Smooth muscle cell (in vitro differentiated cells): ENCODE measurements at regions not wholly inside any gene's neighbourhood (a gene's known extent, or its start where the extent isn't known, plus 50 kb on each side); places are given as distances from the start of the nearest gene placed in this dataset.

Source experiments
- DNase-seq: peaks from one replicate; lab custom pipeline; 2025; ENCODE audit not compliant: unreplicated experiment; lab: John Stamatoyannopoulos, UW
- H2AFZ ChIP-seq: fragments of 200-600 bp; sonication (generic); 2 replicates; pipeline ENCODE4 v1.6.0; 2016; ENCODE audit warnings: antibody characterized with exemption, low read depth, mild to moderate bottlenecking
- H3F3A ChIP-seq: fragments of 200-600 bp; sonication (generic); 2 replicates; pipeline ENCODE4 v1.6.0; 2017; ENCODE audit warnings: antibody characterized with exemption, low read depth
- H3K27ac ChIP-seq: fragments of 200-600 bp; sonication (generic); 2 replicates; pipeline ENCODE4 v1.5.1; 2016; ENCODE audit warnings: low read depth, mild to moderate bottlenecking
- H3K27me3 ChIP-seq: fragments of 200-600 bp; sonication (generic); 2 replicates; pipeline ENCODE4 v1.6.1; 2016; ENCODE audit warnings: low read depth, mild to moderate bottlenecking
- H3K36me3 ChIP-seq: fragments of 200-600 bp; sonication (generic); 2 replicates; pipeline ENCODE4 v1.5.1; 2016; ENCODE audit warnings: low read depth
- H3K4me1 ChIP-seq: fragments of 200-600 bp; sonication (generic); 2 replicates; pipeline ENCODE4 v1.5.1; 2016; ENCODE audit warnings: low read depth
- H3K4me2 ChIP-seq: fragments of 200-600 bp; sonication (generic); 2 replicates; pipeline ENCODE4 v1.6.0; 2016; ENCODE audit warnings: mild to moderate bottlenecking
- H3K4me3 ChIP-seq: fragments of 200-600 bp; sonication (generic); 2 replicates; pipeline ENCODE4 v1.5.1; 2016; ENCODE audit warnings: mild to moderate bottlenecking
- H3K79me2 ChIP-seq: fragments of 200-600 bp; sonication (generic); 2 replicates; pipeline ENCODE4 v1.6.0; 2016; ENCODE audit warnings: low read depth, mild to moderate bottlenecking
- H3K9ac ChIP-seq: fragments of 200-600 bp; sonication (generic); 2 replicates; pipeline ENCODE4 v1.6.0; 2016; ENCODE audit warnings: low read depth
- H3K9me3 ChIP-seq: fragments of 200-600 bp; sonication (generic); replicated peaks from 2 replicates; pipeline ENCODE4 v1.5.1; 2016; ENCODE audit warnings: low read depth
- H4K20me1 ChIP-seq: fragments of 200-600 bp; sonication (generic); 2 replicates; pipeline ENCODE4 v1.6.0; 2016; ENCODE audit warnings: low read depth
- WGBS: methylation state at CpG from one replicate; pipeline ENCODE4 v1.1.7; 2016; ENCODE audit warnings: low lambda C conversion rate; 5-methylcytosine and 5-hydroxymethylcytosine counted together
- TF ChIP-seq, protein P1 (sequence below): fragments of 200-600 bp; sonication (generic); IDR thresholded peaks from 2 replicates; pipeline ENCODE4 v1.5.1; 2017; ENCODE audit warnings: borderline replicate concordance, mild to moderate bottlenecking, antibody characterized with exemption; ENCODE audit not compliant: insufficient read depth, poor library complexity, severe bottlenecking

DNA sequence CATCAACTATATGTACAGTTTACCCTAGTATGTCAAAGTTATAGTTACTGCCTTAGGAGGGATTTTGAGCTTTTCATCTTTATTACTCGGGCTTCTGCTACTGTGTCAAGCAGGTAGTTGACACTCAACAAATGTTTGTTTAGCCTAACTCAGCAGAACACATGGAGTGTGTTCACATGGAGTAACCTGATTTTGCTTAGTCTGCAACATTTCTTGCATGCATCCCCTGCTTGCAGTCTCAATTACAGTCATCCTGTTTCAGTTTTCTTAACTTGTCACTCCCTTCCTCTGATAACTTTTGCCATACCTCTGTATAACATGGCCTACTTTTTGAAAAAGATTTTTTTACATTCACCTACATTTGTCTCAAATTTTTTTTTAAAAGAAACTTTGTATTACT is 135.5 kb downstream of the NMUR2 start:
- TF ChIP-seq, protein P1, sequence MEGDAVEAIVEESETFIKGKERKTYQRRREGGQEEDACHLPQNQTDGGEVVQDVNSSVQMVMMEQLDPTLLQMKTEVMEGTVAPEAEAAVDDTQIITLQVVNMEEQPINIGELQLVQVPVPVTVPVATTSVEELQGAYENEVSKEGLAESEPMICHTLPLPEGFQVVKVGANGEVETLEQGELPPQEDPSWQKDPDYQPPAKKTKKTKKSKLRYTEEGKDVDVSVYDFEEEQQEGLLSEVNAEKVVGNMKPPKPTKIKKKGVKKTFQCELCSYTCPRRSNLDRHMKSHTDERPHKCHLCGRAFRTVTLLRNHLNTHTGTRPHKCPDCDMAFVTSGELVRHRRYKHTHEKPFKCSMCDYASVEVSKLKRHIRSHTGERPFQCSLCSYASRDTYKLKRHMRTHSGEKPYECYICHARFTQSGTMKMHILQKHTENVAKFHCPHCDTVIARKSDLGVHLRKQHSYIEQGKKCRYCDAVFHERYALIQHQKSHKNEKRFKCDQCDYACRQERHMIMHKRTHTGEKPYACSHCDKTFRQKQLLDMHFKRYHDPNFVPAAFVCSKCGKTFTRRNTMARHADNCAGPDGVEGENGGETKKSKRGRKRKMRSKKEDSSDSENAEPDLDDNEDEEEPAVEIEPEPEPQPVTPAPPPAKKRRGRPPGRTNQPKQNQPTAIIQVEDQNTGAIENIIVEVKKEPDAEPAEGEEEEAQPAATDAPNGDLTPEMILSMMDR = no peak
- H3K79me2 ChIP-seq = no peaks in the 10 kb centered on the region
- no peak overlapping the region for H3K9ac ChIP-seq
- no peaks in the 10 kb centered on the region for H3K4me1 ChIP-seq
- H3K27ac ChIP-seq = no peak overlapping the region
- no peaks in the 10 kb centered on the region for H3K36me3 ChIP-seq
- no peaks in the 10 kb centered on the region for H3K27me3 ChIP-seq
- H3K4me3 ChIP-seq = no peak overlapping the region
- WGBS = 89% methylated on average over 1 of the region's 1 CpG
- no peak overlapping the region for H3K4me2 ChIP-seq
- no peak overlapping the region for H2AFZ ChIP-seq
- H4K20me1 ChIP-seq = no peaks in the 10 kb centered on the region
- H3K9me3 ChIP-seq = no peaks in the 10 kb centered on the region
- no peak for DNase-seq
- H3F3A ChIP-seq = no peaks in the 10 kb centered on the region

DNA sequence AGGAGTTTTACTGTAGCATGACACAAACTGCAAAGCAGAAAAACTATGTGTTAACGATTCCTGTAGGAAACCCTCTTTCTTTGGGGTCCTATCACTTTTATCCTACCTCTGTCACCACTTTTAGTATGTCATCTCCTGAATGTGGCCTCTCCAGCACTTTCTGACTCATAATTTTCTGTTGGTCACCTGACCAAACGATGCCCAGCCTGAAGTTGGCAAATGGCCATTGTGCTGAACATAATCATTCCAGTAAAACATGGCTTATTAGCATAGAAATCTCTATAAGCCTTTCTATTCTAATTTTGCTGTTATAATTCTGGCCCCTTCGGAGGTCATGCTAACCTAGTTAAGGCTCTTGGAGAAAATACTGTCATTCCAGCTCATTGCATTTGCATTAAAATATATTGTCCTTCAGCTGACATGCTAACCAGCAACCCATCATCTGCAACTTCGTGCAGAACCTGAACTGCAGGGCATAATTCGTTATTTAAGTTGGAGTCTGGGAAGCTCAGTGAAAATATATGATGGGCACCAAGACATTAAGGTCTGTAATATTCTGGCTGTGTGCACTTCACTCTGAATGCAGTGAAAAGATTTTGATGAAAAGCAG is 140.3 kb downstream of the NMUR2 start:
- WGBS = 82% methylated on average over 5 of the region's 5 CpGs
- Histone ChIP-seq H3K4me3 (no peak overlapping the region), H3K4me2 (no peak overlapping the region), H3K27me3 (no peaks in the 10 kb centered on the region), H3K79me2 (no peaks in the 10 kb centered on the region), H3F3A (no peaks in the 10 kb centered on the region), H4K20me1 (no peaks in the 10 kb centered on the region), H3K27ac (no peak overlapping the region), H3K9ac (no peak overlapping the region), H3K36me3 (no peaks in the 10 kb centered on the region), H2AFZ (no peak overlapping the region), H3K4me1 (no peaks in the 10 kb centered on the region), H3K9me3 (no peaks in the 10 kb centered on the region)
- DNase-seq = no peak
- TF ChIP-seq, protein P1 = no peak

DNA sequence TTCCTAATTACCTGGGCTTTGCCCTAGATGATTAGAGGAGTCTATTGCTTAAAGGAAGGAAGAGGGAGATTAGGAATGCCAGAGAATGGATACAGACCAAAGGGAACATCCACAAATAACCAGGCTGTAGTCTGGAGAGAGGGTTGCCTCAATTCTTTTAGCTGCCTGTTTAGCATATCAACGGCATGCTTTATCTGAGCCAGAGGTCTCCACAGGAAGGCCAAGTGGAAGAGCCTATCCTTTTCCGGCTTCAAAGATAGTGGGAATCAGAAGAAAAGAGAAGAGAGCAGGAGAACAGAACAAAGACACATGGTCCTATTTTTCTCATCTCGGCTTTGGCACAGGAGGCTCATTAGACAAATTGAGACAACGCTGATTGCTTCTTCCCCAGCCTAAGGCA is 142.4 kb downstream of the NMUR2 start:
- no peaks in the 10 kb centered on the region for H4K20me1 ChIP-seq
- H3F3A ChIP-seq = no peaks in the 10 kb centered on the region
- WGBS = 38% methylated on average over 4 of the region's 4 CpGs
- H3K27me3 ChIP-seq = no peaks in the 10 kb centered on the region
- H3K4me1 ChIP-seq = no peaks in the 10 kb centered on the region
- H3K27ac ChIP-seq = no peak overlapping the region
- H3K79me2 ChIP-seq = no peaks in the 10 kb centered on the region
- no peak overlapping the region for H3K9ac ChIP-seq
- TF ChIP-seq, protein P1 = no peak
- no peak overlapping the region for H3K4me2 ChIP-seq
- H3K4me3 ChIP-seq = no peak overlapping the region
- H2AFZ ChIP-seq = no peak overlapping the region
- H3K36me3 ChIP-seq = no peaks in the 10 kb centered on the region
- no peaks in the 10 kb centered on the region for H3K9me3 ChIP-seq
- DNase-seq = no peak

DNA sequence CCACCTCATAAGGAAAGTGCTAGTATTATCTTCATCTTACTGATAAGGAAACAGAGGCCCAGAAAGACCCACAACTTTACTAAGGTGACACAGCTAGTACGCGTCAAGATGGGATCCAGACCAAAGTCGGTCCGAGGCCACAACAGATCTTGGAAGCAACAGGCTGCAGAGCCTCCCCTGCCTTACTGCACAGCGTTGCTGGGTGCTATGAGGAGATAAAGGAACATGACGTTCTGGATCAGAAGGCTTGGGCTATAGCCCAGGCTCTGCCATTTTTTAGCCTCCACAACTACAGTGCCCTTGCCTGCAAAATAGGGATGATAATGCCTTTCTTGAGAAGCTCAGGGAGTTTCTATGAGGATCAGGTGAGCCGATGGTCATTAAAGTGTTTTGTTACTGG is 144.1 kb downstream of the NMUR2 start:
- no peaks in the 10 kb centered on the region for H3K9me3 ChIP-seq
- no peak overlapping the region for H3K4me2 ChIP-seq
- H3F3A ChIP-seq = no peaks in the 10 kb centered on the region
- H3K36me3 ChIP-seq = no peaks in the 10 kb centered on the region
- H3K4me3 ChIP-seq = no peak overlapping the region
- H3K79me2 ChIP-seq = no peaks in the 10 kb centered on the region
- H3K9ac ChIP-seq = no peak overlapping the region
- no peak overlapping the region for H2AFZ ChIP-seq
- no peaks in the 10 kb centered on the region for H3K27me3 ChIP-seq
- H3K27ac ChIP-seq = no peak overlapping the region
- TF ChIP-seq, protein P1 = no peak
- WGBS = 74% methylated on average over 7 of the region's 7 CpGs
- H4K20me1 ChIP-seq = no peaks in the 10 kb centered on the region
- DNase-seq = no peak
- no peaks in the 10 kb centered on the region for H3K4me1 ChIP-seq
